ENCODE measurements at regions not wholly inside any gene's neighbourhood (a gene's known extent, or its start where the extent isn't known, plus 50 kb on each side); places are given as distances from the start of the nearest gene placed in this dataset.

- no peaks in the 10 kb centered on the region for H3K36me3 ChIP-seq (ENCODE audit: low read depth, low read length)
- peak overlapping the region; percentile 48 for H3K9ac ChIP-seq (ENCODE audit: low read length)
- H3K79me2 ChIP-seq (ENCODE audit: low read length) = no peaks in the 10 kb centered on the region
- no peaks in the 10 kb centered on the region for H4K20me1 ChIP-seq (ENCODE audit: low read length)
- ChIA-PET POLR2A (ENCODE audit: unreplicated experiment) (no interaction called here), CTCF (interaction anchor here (0.7 to 0.8 kb wide), 2 partner anchors 54 to 122 kb away, joined by 4 read pairs; no protein-coding TSS in a partner anchor)
- TF ChIP-seq CTCF (conservative IDR thresholded peaks at IDR 0.05; ENCODE audit: low read depth, low read length) (no peak), EZH2 (IDR thresholded peaks at IDR 0.05; ENCODE audit: low read length, unreplicated experiment) (no peak), EZH2phosphoT487 (IDR thresholded peaks at IDR 0.05; ENCODE audit: borderline replicate concordance, low read length) (no peak)
- intact Hi-C loops (cut with micrococcal nuclease) = loop anchor here (5.0 kb wide), 1 partner anchor 51 kb away; no protein-coding TSS in a partner anchor
- peak overlapping the region; percentile 80 for H3K27ac ChIP-seq (ENCODE audit: low read length)
- peak; percentile 70 for DNase-seq
- H3K4me1 ChIP-seq (ENCODE audit: insufficient read depth, low read length) = peaks cover 23% of the 10 kb centered on the region
- no TSS peak for BruUV-seq (replicated peaks)
- H3K4me3 ChIP-seq (ENCODE audit: low read length) = no peak overlapping the region
- no peaks in the 10 kb centered on the region for H3F3A ChIP-seq (ENCODE audit: low read length, unreplicated experiment)
- no peaks in the 10 kb centered on the region for H3K27me3 ChIP-seq (ENCODE audit: low read length)
- H3K9me2 ChIP-seq (replicated peaks; ENCODE audit: low read length) = no peaks in the 10 kb centered on the region
- ATAC-seq = peak; percentile 87
- peak overlapping the region; percentile 70 for H3K4me2 ChIP-seq (ENCODE audit: low read length)
- no peaks in the 10 kb centered on the region for H3K9me3 ChIP-seq (ENCODE audit: low read length)
- H2AFZ ChIP-seq (ENCODE audit: low read length) = peak overlapping the region; percentile 66
Measured at GRCh38 chr6:133623621-133624020, 265.3 kb upstream of the TCF21 start.

GRCh38 chr6:133626096-133626666 is 262.7 kb upstream of the TCF21 start:
- H2AFZ ChIP-seq (ENCODE audit: low read length) = no peak overlapping the region
- H4K20me1 ChIP-seq (ENCODE audit: low read length) = no peaks in the 10 kb centered on the region
- BruUV-seq (replicated peaks) = no TSS peak
- H3K4me2 ChIP-seq (ENCODE audit: low read length) = no peak overlapping the region
- no peaks in the 10 kb centered on the region for H3F3A ChIP-seq (ENCODE audit: low read length, unreplicated experiment)
- no peaks in the 10 kb centered on the region for H3K9me3 ChIP-seq (ENCODE audit: low read length)
- no peak overlapping the region for H3K27ac ChIP-seq (ENCODE audit: low read length)
- no peak overlapping the region for H3K4me3 ChIP-seq (ENCODE audit: low read length)
- H3K79me2 ChIP-seq (ENCODE audit: low read length) = no peaks in the 10 kb centered on the region
- no peaks in the 10 kb centered on the region for H3K36me3 ChIP-seq (ENCODE audit: low read depth, low read length)
- CTCF ChIA-PET = no interaction called here
- ATAC-seq (no peak), DNase-seq (no peak)
- no peak overlapping the region for H3K9ac ChIP-seq (ENCODE audit: low read length)
- H3K9me2 ChIP-seq (replicated peaks; ENCODE audit: low read length) = no peaks in the 10 kb centered on the region
- peaks cover 27% of the 10 kb centered on the region for H3K4me1 ChIP-seq (ENCODE audit: insufficient read depth, low read length)
- POLR2A ChIA-PET (ENCODE audit: unreplicated experiment) = no interaction called here
- intact Hi-C loops (cut with micrococcal nuclease) = no loop called here
- TF ChIP-seq CTCF (conservative IDR thresholded peaks at IDR 0.05; ENCODE audit: low read depth, low read length) = no peak
- TF ChIP-seq EZH2phosphoT487 (IDR thresholded peaks at IDR 0.05; ENCODE audit: borderline replicate concordance, low read length) = no peak
- no peak for TF ChIP-seq EZH2 (IDR thresholded peaks at IDR 0.05; ENCODE audit: low read length, unreplicated experiment)
- H3K27me3 ChIP-seq (ENCODE audit: low read length) = no peaks in the 10 kb centered on the region

GRCh38 chr6:133629970-133630369 is 258.9 kb upstream of the TCF21 start:
- no peaks in the 10 kb centered on the region for H3K9me2 ChIP-seq (replicated peaks; ENCODE audit: low read length)
- no peak overlapping the region for H3K27ac ChIP-seq (ENCODE audit: low read length)
- CTCF ChIA-PET = no interaction called here
- no TSS peak for BruUV-seq (replicated peaks)
- no peaks in the 10 kb centered on the region for H3K27me3 ChIP-seq (ENCODE audit: low read length)
- POLR2A ChIA-PET (ENCODE audit: unreplicated experiment) = no interaction called here
- no peak for ATAC-seq
- H3K36me3 ChIP-seq (ENCODE audit: low read depth, low read length) = no peaks in the 10 kb centered on the region
- H3K79me2 ChIP-seq (ENCODE audit: low read length) = no peaks in the 10 kb centered on the region
- H2AFZ ChIP-seq (ENCODE audit: low read length) = no peak overlapping the region
- no peaks in the 10 kb centered on the region for H3K9me3 ChIP-seq (ENCODE audit: low read length)
- H3K4me1 ChIP-seq (ENCODE audit: insufficient read depth, low read length) = peaks cover 17% of the 10 kb centered on the region
- intact Hi-C loops (cut with micrococcal nuclease) = no loop called here
- H3K9ac ChIP-seq (ENCODE audit: low read length) = no peak overlapping the region
- H3K4me2 ChIP-seq (ENCODE audit: low read length) = no peak overlapping the region
- H3F3A ChIP-seq (ENCODE audit: low read length, unreplicated experiment) = no peaks in the 10 kb centered on the region
- no peak overlapping the region for H3K4me3 ChIP-seq (ENCODE audit: low read length)
- no peak for DNase-seq
- H4K20me1 ChIP-seq (ENCODE audit: low read length) = no peaks in the 10 kb centered on the region
- TF ChIP-seq EZH2phosphoT487 (IDR thresholded peaks at IDR 0.05; ENCODE audit: borderline replicate concordance, low read length) (no peak), EZH2 (IDR thresholded peaks at IDR 0.05; ENCODE audit: low read length, unreplicated experiment) (no peak), CTCF (conservative IDR thresholded peaks at IDR 0.05; ENCODE audit: low read depth, low read length) (no peak)

Data from PC-3 (cell line).